Osteocyte (in vitro differentiated cells): ENCODE measurements at regions not wholly inside any gene's neighbourhood (a gene's known extent, or its start where the extent isn't known, plus 50 kb on each side); places are given as distances from the start of the nearest gene placed in this dataset.

ENCODE experiments used
- DNase-seq: peaks from one replicate; pipeline ENCODE4 v3.0.0; 2021; ENCODE audit warnings: mixed read lengths; ENCODE audit not compliant: unreplicated experiment; ENCODE audit errors: extremely low spot score
- H3K27ac Mint-ChIP-seq: one replicate; pipeline ENCODE4 v1.8.0; 2021; ENCODE audit warnings: mild to moderate bottlenecking, mixed read lengths; ENCODE audit not compliant: unreplicated experiment
- H3K27me3 Mint-ChIP-seq: one replicate; pipeline ENCODE4 v1.8.0; 2021; ENCODE audit warnings: mixed read lengths; ENCODE audit not compliant: unreplicated experiment
- H3K36me3 Mint-ChIP-seq: one replicate; pipeline ENCODE4 v1.8.0; 2021; ENCODE audit warnings: mixed read lengths; ENCODE audit not compliant: unreplicated experiment
- H3K4me1 Mint-ChIP-seq: one replicate; pipeline ENCODE4 v1.8.0; 2021; ENCODE audit warnings: mixed read lengths; ENCODE audit not compliant: unreplicated experiment
- H3K4me3 Mint-ChIP-seq: one replicate; pipeline ENCODE4 v1.8.0; 2021; ENCODE audit warnings: mild to moderate bottlenecking, moderate library complexity, mixed read lengths; ENCODE audit not compliant: unreplicated experiment
- H3K9me3 Mint-ChIP-seq: one replicate; pipeline ENCODE4 v1.8.0; 2021; ENCODE audit warnings: mixed read lengths; ENCODE audit not compliant: unreplicated experiment
- CTCF ChIP-seq: fragments of 200-600 bp; sonication (generic); IDR thresholded peaks from 2 replicates; pipeline ENCODE4 v1.5.0; 2021; ENCODE audit warnings: antibody characterized with exemption, mild to moderate bottlenecking, moderate library complexity

GRCh38 chr20:53845980-53846379, 224.4 kb downstream of the BCAS1 start:
- Mint-ChIP-seq H3K36me3 (no peaks in the 10 kb centered on the region), H3K27ac (no peak overlapping the region), H3K4me1 (peaks cover 16% of the 10 kb centered on the region), H3K27me3 (no peaks in the 10 kb centered on the region), H3K9me3 (no peaks in the 10 kb centered on the region), H3K4me3 (no peak overlapping the region)
- DNase-seq: no peak
- no peak for TF ChIP-seq CTCF

DNA sequence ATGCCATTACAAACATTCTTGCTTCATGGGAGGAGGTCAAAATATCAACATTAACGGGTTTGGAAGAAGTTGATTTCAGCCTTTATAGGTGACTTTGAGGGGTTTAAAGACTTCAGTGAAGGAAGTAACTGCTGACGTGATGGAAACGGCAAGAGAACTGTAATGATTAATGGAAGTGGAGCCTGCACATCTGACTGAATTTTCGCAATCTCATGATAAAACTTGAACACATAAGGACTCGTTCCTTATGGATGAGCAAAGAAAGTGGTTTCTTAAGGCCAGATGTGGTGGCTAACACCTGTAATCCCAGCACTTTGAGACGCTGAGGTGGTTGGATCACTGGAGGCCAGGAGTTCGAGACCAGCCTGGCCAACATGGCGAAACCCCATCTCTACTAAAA, 226.1 kb downstream of the BCAS1 start:
- no peak overlapping the region for H3K27ac Mint-ChIP-seq
- H3K4me3 Mint-ChIP-seq: no peak overlapping the region
- DNase-seq: no peak
- no peaks in the 10 kb centered on the region for H3K36me3 Mint-ChIP-seq
- TF ChIP-seq CTCF: no peak
- peaks cover 16% of the 10 kb centered on the region for H3K4me1 Mint-ChIP-seq
- H3K27me3 Mint-ChIP-seq: no peaks in the 10 kb centered on the region
- H3K9me3 Mint-ChIP-seq: no peaks in the 10 kb centered on the region

GRCh38 chr20:53843645-53844044, 226.7 kb downstream of the BCAS1 start:
- Mint-ChIP-seq H3K4me1 (peaks cover 16% of the 10 kb centered on the region), H3K27me3 (no peaks in the 10 kb centered on the region), H3K36me3 (no peaks in the 10 kb centered on the region), H3K27ac (no peak overlapping the region), H3K4me3 (no peak overlapping the region), H3K9me3 (no peaks in the 10 kb centered on the region)
- TF ChIP-seq CTCF: no peak
- no peak for DNase-seq

- Mint-ChIP-seq H3K36me3 (no peaks in the 10 kb centered on the region), H3K27me3 (no peaks in the 10 kb centered on the region), H3K9me3 (no peaks in the 10 kb centered on the region), H3K4me3 (no peak overlapping the region), H3K27ac (no peak overlapping the region), H3K4me1 (peaks cover 16% of the 10 kb centered on the region)
- DNase-seq: no peak
- TF ChIP-seq CTCF: no peak
These were observed 227.9 kb downstream of the BCAS1 start for GRCh38 chr20:53842301-53843099.

- H3K4me3 Mint-ChIP-seq: no peak overlapping the region
- no peaks in the 10 kb centered on the region for H3K9me3 Mint-ChIP-seq
- peaks cover 10% of the 10 kb centered on the region for H3K4me1 Mint-ChIP-seq
- H3K27ac Mint-ChIP-seq: no peak overlapping the region
- TF ChIP-seq CTCF: no peak
- H3K27me3 Mint-ChIP-seq: no peaks in the 10 kb centered on the region
- DNase-seq: no peak
- H3K36me3 Mint-ChIP-seq: no peaks in the 10 kb centered on the region
These were observed 228.7 kb downstream of the BCAS1 start for GRCh38 chr20:53841741-53842140.
